Body of pancreas (tissue), 4 donors: ENCODE measurements at regions not wholly inside any gene's neighbourhood (a gene's known extent, or its start where the extent isn't known, plus 50 kb on each side); places are given as distances from the start of the nearest gene placed in this dataset.

ENCODE experiments used
- CTCF ChIP-seq, 7 experiments: fragments of 450-650 bp in 4 of 7; fragments of 200-600 bp in 3 of 7; sonication (generic) in 3 of 7; IDR thresholded peaks; one replicate each; pipeline ENCODE4 v1.5.1; 2016 to 2019; ENCODE audit warnings: antibody characterized with exemption in 7 of 7
- POLR2A ChIP-seq, 3 donors: fragments of 450-650 bp; IDR thresholded peaks; one replicate each; pipeline ENCODE4 v1.6.1; 2016; ENCODE audit warnings: antibody characterized with exemption in 3 of 3, mild to moderate bottlenecking in 2 of 3

GRCh38 chr6:165725201-165725600, 62.2 kb upstream of the PDE10A start:
- TF ChIP-seq CTCF (IDR thresholded peaks at IDR 0.05) (no peak), POLR2A (IDR thresholded peaks at IDR 0.05) (no peak)
